Loucy (cell line): ENCODE measurements at regions not wholly inside any gene's neighbourhood (a gene's known extent, or its start where the extent isn't known, plus 50 kb on each side); places are given as distances from the start of the nearest gene placed in this dataset.

Experiments used
- H2AFZ ChIP-seq: fragments of 200-600 bp; sonication (generic); 2 replicates; pipeline ENCODE4 v1.6.0; 2016; ENCODE audit warnings: antibody characterized with exemption, mild to moderate bottlenecking, low read length, moderate library complexity
- H3F3A ChIP-seq: fragments of 200-600 bp; 2 replicates; pipeline ENCODE4 v1.6.0; 2016; ENCODE audit warnings: antibody characterized with exemption, low read depth, mild to moderate bottlenecking
- H3K27me3 ChIP-seq: fragments of 200-600 bp; sonication (generic); 2 replicates; pipeline ENCODE4 v1.6.1; 2014; ENCODE audit warnings: low read length, mild to moderate bottlenecking; ENCODE audit not compliant: insufficient read depth, poor library complexity, severe bottlenecking
- H3K36me3 ChIP-seq: fragments of 200-600 bp; sonication (generic); 2 replicates; pipeline ENCODE4 v1.6.1; 2016; ENCODE audit warnings: low read length; ENCODE audit not compliant: insufficient read depth
- H3K4me1 ChIP-seq: fragments of 200-600 bp; sonication (generic); 2 replicates; pipeline ENCODE4 v1.5.1; 2014; ENCODE audit warnings: low read length, mild to moderate bottlenecking; ENCODE audit not compliant: insufficient read depth, poor library complexity, severe bottlenecking
- H3K4me2 ChIP-seq: fragments of 200-600 bp; sonication (generic); 2 replicates; pipeline ENCODE4 v1.6.0; 2014; ENCODE audit warnings: antibody characterized with exemption, low read length, low read depth, mild to moderate bottlenecking; ENCODE audit not compliant: poor library complexity, severe bottlenecking
- H3K4me3 ChIP-seq: fragments of 200-600 bp; sonication (generic); 2 replicates; pipeline ENCODE4 v1.5.1; 2014; ENCODE audit warnings: low read length, mild to moderate bottlenecking, mixed read lengths; ENCODE audit not compliant: poor library complexity, severe bottlenecking
- H3K79me2 ChIP-seq: fragments of 200-600 bp; sonication (generic); 2 replicates; pipeline ENCODE4 v1.6.1; 2014; ENCODE audit warnings: low read length; ENCODE audit not compliant: insufficient read depth
- H3K9ac ChIP-seq: fragments of 200-600 bp; sonication (generic); 2 replicates; pipeline ENCODE4 v1.6.0; 2014; ENCODE audit warnings: mild to moderate bottlenecking, low read depth, low read length, moderate library complexity; ENCODE audit not compliant: poor library complexity, severe bottlenecking
- H3K9me2 ChIP-seq: fragments of 200-600 bp; sonication (generic); replicated peaks from 2 replicates; pipeline ENCODE4 v1.6.1; 2016; ENCODE audit warnings: low read depth, low read length, mixed read lengths
- H3K9me3 ChIP-seq: fragments of 200-600 bp; sonication (generic); 2 replicates; pipeline ENCODE4 v1.6.1; 2014; ENCODE audit warnings: mild to moderate bottlenecking, antibody characterized with exemption, low read length, low read depth; ENCODE audit not compliant: insufficient read depth
- H4K20me1 ChIP-seq: fragments of 200-600 bp; sonication (generic); 2 replicates; pipeline ENCODE4 v1.6.0; 2014; ENCODE audit warnings: antibody characterized with exemption, low read length, mild to moderate bottlenecking; ENCODE audit not compliant: insufficient read depth, poor library complexity, severe bottlenecking
- CTCF ChIP-seq: fragments of 200-600 bp; sonication (generic); conservative IDR thresholded peaks from 2 replicates; pipeline ENCODE4 v1.5.1; 2014; ENCODE audit warnings: mild to moderate bottlenecking, antibody characterized with exemption, low read length
- EZH2phosphoT487 ChIP-seq: fragments of 200-600 bp; IDR thresholded peaks from 2 replicates; pipeline ENCODE4 v1.6.1; 2018; ENCODE audit warnings: antibody characterized with exemption, mild to moderate bottlenecking, moderate library complexity, borderline replicate concordance

GRCh38 chr5:10839916-10840599, 79.0 kb upstream of the DAP start:
- Histone ChIP-seq H3K79me2 (no peaks in the 10 kb centered on the region), H3F3A (no peaks in the 10 kb centered on the region), H3K9me3 (no peaks in the 10 kb centered on the region; the same call in 1 of the 2 replicates), H4K20me1 (no peaks in the 10 kb centered on the region), H3K9me2 (no peaks in the 10 kb centered on the region), H3K9ac (no peak overlapping the region), H3K4me1 (no peaks in the 10 kb centered on the region), H3K4me3 (no peak overlapping the region), H3K27me3 (no peaks in the 10 kb centered on the region), H3K36me3 (no peaks in the 10 kb centered on the region), H3K4me2 (no peak overlapping the region), H2AFZ (no peak overlapping the region)
- TF ChIP-seq CTCF (no peak), EZH2phosphoT487 (no peak)

DNA sequence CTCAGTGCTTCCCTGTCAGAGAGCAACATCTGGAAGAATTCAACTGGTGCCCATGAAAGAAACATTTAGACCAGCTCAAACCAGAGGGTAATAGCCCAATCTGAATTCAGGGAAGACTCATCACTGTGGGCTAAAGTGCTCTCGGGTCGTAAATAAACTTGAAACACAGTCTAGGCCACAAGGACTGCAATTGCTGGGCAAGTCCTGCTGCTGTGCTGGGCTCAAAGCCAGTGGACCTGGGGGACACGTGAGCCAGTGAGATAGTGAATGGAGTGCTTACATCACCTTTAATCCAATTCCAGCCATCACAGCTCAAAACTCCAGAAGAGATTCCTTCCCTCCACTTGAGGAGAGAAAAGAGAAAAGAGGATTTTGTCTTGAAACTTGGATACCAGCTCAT, 78.1 kb upstream of the DAP start:
- Histone ChIP-seq H2AFZ (no peak overlapping the region), H3K4me3 (no peak overlapping the region), H3K27me3 (no peaks in the 10 kb centered on the region), H3K9ac (no peak overlapping the region), H3K9me3 (no peaks in the 10 kb centered on the region; the same call in 1 of the 2 replicates), H3K9me2 (no peaks in the 10 kb centered on the region), H3K4me2 (no peak overlapping the region), H3K36me3 (no peaks in the 10 kb centered on the region), H3F3A (no peaks in the 10 kb centered on the region), H4K20me1 (no peaks in the 10 kb centered on the region), H3K79me2 (no peaks in the 10 kb centered on the region), H3K4me1 (no peaks in the 10 kb centered on the region)
- TF ChIP-seq EZH2phosphoT487 (no peak), CTCF (no peak)

DNA sequence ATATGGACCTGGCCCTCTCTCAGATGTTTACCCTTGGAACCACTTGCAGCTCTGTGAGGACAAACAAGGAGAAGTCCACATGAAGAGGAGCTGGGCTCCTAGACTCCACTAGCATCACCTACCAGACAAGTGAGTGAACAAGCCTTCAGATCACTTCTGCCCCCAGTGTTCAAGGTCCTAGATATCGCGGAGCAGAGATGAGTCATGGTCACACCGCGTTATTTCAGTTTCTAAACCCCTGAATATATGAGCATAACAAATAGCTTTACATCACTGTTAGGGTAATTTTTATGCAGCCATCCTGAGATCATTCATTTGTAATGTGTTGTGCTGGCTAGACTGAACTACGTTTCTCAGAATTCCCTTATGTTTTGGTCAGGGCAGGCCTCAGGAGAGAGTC, 77.0 kb upstream of the DAP start:
- Histone ChIP-seq H3K4me1 (no peaks in the 10 kb centered on the region), H3K4me2 (no peak overlapping the region), H2AFZ (no peak overlapping the region), H3K36me3 (no peaks in the 10 kb centered on the region), H3K4me3 (no peak overlapping the region), H3K79me2 (no peaks in the 10 kb centered on the region), H3K9me3 (no peaks in the 10 kb centered on the region), H3K9ac (no peak overlapping the region), H3K27me3 (no peaks in the 10 kb centered on the region), H4K20me1 (no peaks in the 10 kb centered on the region), H3F3A (no peaks in the 10 kb centered on the region), H3K9me2 (no peaks in the 10 kb centered on the region)
- TF ChIP-seq EZH2phosphoT487 (no peak), CTCF (no peak)
